ENCODE measurements at regions not wholly inside any gene's neighbourhood (a gene's known extent, or its start where the extent isn't known, plus 50 kb on each side); places are given as distances from the start of the nearest gene placed in this dataset.

- no peak for TF ChIP-seq CTCF (IDR thresholded peaks at IDR 0.05)
- no peak for TF ChIP-seq POLR2A (IDR thresholded peaks at IDR 0.05)
Observed at GRCh38 chr14:85728476-85729065, 198.6 kb downstream of the FLRT2 start.

All from right lobe of liver (tissue), 4 donors.